ENCODE measurements at regions not wholly inside any gene's neighbourhood (a gene's known extent, or its start where the extent isn't known, plus 50 kb on each side); places are given as distances from the start of the nearest gene placed in this dataset.
"Not testable (repeated sequence)": the region's sequence is repeated elsewhere in the genome, so short reads cannot be mapped to it uniquely, and the experiment has no call there.

DNA sequence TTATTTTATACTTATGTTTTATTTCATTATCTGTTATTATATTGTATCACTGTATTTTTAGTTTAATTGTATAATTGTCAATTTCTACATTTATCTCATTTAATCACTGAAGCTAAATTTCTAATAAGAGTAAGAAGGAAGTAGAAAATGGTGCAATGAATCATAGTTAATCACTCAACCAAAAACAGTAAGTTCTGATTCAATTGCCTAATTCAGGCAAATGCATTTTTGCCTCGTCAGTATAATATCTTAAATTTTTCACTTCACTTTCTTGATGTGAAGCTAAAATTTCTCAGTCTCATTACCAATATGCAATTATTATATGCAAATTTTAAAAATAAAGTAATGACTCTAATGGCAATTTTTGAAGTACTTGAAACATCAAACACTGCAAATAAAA lies 340.5 kb upstream of the USP15 start:
- DNase-seq (ENCODE audit: low spot score) = no peak
- no peak for ATAC-seq

GRCh38 chr12:61920230-61920629 lies 340.0 kb upstream of the USP15 start:
- peak; percentile 57 for ATAC-seq

DNA sequence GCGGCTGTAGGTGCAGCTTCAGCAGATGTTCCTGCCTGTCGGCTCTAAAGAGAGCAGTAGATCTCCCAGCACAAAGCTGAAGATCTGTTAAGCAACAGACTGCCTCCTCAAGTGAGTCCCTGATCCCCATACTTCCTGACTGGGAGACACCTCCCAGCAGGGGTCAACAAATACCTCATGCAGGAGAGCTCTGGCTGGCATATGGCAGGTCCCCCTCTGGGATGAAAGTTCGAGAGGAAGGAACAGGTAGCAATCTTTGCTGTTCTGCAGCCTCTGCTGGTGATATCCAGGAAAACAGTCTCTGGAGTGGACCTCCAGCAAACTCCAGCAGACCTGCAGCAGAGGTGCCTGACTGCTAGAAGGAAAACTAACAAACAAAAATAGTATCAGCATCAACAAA lies 337.1 kb upstream of the USP15 start:
- DNase-seq (ENCODE audit: low spot score) (no peak), ATAC-seq (no peak)

More at GRCh38 chr12:61920230-61920629, 340.0 kb upstream of the USP15 start:
- DNase-seq (ENCODE audit: low spot score) = no peak

DNA sequence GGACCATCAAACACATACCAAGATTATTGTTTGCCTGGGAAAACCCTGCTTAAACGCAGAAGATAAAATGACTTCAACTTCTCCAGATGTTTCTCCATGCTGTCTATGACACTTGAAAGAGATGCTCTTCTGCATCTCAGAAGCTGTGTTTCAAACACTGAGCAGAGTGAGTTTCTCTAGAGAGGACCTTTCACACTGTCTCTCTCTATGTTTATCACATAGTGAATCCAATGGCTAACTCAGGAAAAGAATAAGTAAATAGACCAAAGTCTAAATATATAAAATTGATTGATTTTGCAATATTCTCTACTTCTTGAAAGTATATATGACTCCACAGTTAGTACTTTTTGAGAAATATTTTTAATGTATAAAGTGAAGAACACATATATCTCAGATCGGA lies 325.6 kb upstream of the USP15 start:
- ATAC-seq (no peak), DNase-seq (ENCODE audit: low spot score) (no peak)

GRCh38 chr12:61939977-61940376 lies 320.2 kb upstream of the USP15 start:
- no peak for ATAC-seq

GRCh38 chr12:61956545-61956944 lies 303.7 kb upstream of the USP15 start:
- no peak for ATAC-seq

More at GRCh38 chr12:61939977-61940376, 320.2 kb upstream of the USP15 start:
- DNase-seq (ENCODE audit: low spot score) = no peak

GRCh38 chr12:61974461-61974860 lies 285.7 kb upstream of the USP15 start:
- no peak for DNase-seq (ENCODE audit: low spot score)
- no peak for ATAC-seq

More at GRCh38 chr12:61956545-61956944, 303.7 kb upstream of the USP15 start:
- no peak for DNase-seq (ENCODE audit: low spot score)

- ATAC-seq = no peak
- no peak for DNase-seq (ENCODE audit: low spot score)
Measured at GRCh38 chr12:61985830-61986229, 274.4 kb upstream of the USP15 start.

DNA sequence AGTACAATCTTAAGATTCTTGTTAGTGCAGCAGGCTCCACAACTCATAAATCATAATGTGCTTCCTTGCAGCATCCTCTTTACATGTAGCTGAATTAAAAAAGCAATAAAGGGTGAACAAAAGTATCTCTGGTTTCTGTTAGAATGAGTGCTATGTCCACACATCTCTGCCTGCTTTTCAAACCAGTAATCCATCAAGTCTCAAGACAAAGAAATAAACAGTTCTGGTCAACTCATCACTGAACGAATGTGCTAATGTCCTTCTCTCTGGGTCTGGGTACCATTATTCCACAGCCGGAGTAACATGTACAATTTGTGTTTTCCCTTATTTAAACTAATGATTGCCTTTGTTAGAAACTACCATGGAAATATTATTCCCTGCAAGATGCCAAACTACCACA lies 273.0 kb upstream of the USP15 start:
- ATAC-seq (no peak), DNase-seq (ENCODE audit: low spot score) (no peak)

DNA sequence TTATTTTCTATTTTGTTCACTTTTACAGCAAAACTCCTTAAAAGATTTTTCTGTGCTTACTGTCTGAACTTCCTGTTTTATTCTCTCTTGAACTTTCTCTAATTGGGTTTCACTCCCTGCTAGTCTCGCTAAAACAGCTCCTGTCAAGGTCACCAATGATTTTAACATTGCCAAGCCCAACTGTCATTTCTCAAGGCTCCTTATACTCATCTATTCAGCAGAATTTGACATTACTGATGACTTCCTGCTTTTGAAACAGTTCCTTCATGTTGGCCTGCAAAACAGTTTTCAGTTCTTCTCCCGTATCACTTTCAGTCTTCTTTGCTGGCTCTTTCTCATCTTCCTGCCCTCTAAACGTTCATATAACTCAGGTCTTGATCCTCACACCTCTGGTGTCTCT lies 268.5 kb upstream of the USP15 start:
- ATAC-seq (no peak), DNase-seq (ENCODE audit: low spot score) (no peak)

DNA sequence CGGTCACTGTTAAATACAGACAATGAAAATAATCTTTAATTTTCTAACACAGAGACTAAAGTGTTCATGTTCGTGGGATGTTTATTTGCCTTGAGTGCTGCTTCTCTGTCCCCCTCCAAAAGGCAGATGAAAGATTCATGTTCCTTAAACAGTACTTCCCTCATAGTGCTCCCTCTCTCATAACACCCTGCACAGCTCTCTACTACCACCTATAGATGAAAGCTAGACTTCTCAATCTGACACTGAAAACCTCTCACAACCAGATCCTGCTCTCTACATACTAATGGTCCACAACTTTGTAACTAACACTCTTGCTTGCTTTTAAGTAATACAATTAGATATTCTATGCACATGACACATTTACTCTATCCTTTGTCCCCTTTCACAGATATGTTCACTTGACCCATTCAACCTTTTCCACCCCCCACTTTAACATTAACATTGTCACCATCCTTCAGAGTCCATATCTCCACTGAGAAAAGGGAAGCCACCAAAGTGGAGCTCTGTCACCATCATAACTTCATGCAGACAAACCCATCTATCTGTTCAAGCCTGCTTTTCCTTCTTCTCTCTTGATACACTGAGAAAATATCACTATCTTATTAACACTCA lies 266.4 kb upstream of the USP15 start:
- no peak for DNase-seq (ENCODE audit: low spot score)
- ATAC-seq = peak; percentile 96

DNA sequence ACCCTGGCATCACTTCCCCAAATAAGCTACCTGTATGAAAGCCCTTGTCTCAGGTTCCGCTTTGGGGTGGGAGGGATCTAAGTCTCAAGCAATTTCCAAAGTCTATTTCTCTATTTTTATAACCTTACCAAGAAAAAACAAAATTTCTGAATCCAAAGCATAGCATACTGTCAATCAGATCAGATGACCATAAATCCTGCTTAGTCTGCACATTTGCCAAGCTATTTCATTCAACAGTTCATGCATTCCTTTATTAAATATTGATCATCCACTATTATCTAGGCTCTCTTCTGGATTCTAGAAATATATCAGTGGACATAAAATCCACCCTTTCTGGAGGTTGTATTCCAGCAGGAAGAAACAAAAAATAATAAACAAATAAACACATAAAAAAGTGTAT lies 263.5 kb upstream of the USP15 start:
- ATAC-seq = no peak
- no peak for DNase-seq (ENCODE audit: low spot score)

DNA sequence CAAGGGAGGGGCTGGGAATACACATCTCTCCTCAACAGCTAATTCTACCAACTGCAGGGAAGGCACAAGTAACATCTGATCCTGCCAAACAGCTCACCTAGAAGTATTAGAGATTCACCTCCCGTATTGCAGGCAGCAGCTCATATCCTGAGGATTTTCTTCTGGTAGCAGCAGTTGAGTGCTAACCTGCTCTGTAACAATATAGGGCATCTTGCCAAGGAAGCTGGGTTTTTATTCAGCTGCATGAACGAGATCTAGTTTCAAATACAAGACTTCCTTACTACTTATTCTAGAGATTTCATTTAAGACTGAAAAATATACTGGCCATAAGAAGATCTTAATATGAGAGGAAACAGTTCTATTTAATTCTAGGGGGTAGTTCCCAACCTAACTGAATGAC lies 261.4 kb upstream of the USP15 start:
- no peak for DNase-seq (ENCODE audit: low spot score)
- no peak for ATAC-seq

- DNase-seq (ENCODE audit: low spot score) (no peak), ATAC-seq (no peak)
Measured at GRCh38 chr12:61999311-61999710, 260.9 kb upstream of the USP15 start.

DNA sequence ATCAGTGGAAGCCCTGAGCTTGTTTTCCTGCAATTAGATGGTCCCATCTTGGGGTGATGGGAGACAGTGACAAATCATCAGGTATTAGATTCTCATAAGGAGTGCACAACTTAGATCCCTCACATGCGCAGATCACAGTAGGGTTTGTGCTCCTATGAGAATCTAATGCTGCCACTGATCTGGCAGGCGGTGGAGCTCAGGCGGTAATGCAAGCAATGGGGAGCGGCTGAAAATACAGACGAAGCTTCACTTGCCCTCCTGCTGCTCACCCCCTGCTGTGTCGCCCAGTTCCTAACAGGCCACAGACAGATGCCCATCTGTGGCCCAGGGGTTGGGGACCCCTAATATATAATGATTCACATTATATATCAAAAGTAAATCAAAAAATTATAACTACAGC lies 258.8 kb upstream of the USP15 start:
- no peak for DNase-seq (ENCODE audit: low spot score)

GRCh38 chr12:62003226-62003625 lies 257.0 kb upstream of the USP15 start:
- ATAC-seq = no peak

More for the DNA sequence above, 258.8 kb upstream of the USP15 start:
- no peak for ATAC-seq

GRCh38 chr12:62003701-62004100 lies 256.5 kb upstream of the USP15 start:
- DNase-seq (ENCODE audit: low spot score) (no peak), ATAC-seq (no peak)

More at GRCh38 chr12:62003226-62003625, 257.0 kb upstream of the USP15 start:
- no peak for DNase-seq (ENCODE audit: low spot score)

- DNase-seq (ENCODE audit: low spot score) (no peak), ATAC-seq (peak; percentile 65)
Measured at GRCh38 chr12:62005615-62006014, 254.6 kb upstream of the USP15 start.

DNA sequence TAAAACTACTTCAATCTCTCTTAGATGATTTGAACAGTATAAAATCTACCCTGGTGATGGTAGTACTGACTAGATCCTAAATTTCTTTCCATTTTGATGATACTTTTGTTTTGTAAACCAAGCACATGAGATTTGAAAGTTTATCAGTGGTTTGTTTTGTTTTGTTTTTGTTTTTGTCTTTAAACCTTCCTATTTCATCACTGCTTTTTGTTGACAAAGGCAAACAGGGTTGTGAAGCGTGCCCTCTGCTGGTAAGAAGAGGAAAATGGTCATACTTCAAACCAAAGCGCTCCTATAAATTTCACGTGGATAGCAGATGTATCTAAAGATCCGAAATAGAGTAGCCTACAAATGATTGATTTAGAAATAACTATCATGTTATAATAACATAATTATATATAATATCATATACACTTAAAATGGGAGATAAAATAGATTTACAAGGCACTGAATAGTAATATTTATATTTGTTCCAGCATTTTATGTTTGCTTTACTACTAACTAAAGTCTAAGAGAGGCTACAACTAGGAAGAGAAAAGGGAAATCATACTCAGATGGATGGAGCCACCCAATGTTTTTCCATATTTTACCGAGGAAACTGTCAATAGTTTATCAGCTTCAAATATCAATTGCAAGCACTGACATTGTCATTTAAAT lies 254.0 kb upstream of the USP15 start:
- ATAC-seq (peak; percentile 92), DNase-seq (ENCODE audit: low spot score) (no peak)

DNA sequence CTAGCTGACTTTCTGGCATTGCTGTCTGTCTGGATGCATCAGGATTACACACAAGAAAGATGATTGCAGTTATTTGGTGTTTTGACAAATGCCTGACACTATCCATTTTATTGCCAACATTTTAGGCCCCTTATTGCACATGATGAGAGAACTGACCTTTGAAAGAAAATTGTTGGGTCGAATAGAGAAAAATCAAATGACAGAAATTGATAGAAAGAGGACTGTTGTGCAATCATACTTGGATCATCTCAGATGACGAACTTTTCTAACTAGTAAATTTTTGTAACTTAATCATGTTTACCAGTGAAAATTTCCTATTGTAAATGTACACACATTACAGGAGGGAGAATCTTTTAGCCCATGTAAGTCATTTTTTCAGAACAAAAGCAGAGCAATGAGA lies 251.5 kb upstream of the USP15 start:
- DNase-seq (ENCODE audit: low spot score) (no peak), ATAC-seq (no peak)

DNA sequence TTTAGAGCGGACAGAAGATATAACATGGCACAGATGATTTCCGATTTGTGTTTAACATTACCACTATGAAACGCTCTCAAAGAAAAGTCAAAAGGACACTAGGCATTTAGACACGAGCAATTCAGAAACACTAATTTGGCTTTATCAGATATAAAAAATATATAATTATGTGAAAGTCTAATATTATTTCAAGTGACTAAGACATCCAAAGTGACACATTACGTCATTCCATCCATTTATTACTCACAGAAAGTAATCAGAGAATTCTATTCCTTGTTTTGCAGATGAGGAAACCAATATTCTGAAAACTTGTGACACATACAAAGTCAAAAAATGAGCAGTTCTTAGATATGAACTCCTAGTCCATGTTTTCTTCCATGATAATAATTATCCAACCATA lies 250.8 kb upstream of the USP15 start:
- DNase-seq (ENCODE audit: low spot score) = no peak
- no peak for ATAC-seq

GRCh38 chr12:62010331-62010906 lies 249.8 kb upstream of the USP15 start:
- DNase-seq (ENCODE audit: low spot score); ATAC-seq: not testable (repeated sequence)

Data from left lobe of liver (tissue), 2 donors.